ENCODE measurements at regions not wholly inside any gene's neighbourhood (a gene's known extent, or its start where the extent isn't known, plus 50 kb on each side); places are given as distances from the start of the nearest gene placed in this dataset.

DNA sequence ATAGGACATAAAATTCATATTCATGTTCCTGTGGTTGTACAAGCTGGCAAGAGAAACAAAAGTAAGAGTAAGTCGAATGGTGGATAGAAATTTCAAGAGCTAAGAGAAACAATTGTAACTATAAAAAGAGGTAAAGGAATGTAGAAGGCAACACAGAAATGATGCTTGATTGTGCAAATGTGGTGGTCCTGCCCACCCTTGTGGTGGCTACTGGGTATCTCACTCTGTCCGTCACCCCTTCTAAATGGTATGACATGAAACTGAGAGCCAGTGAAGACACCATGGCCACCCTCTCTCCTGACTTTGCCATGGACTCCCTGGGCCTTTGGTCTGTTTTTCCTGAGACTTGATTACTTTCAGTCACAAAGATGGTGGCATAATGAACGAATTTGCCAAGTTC is 925.9 kb upstream of the SLITRK6 start:
- Histone ChIP-seq H3K4me1 (no peaks in the 10 kb centered on the region), H3K4me3 (no peak overlapping the region), H3K27me3 (no peaks in the 10 kb centered on the region), H3K27ac (no peak overlapping the region), H3K36me3 (no peaks in the 10 kb centered on the region), H3K9me3 (no peaks in the 10 kb centered on the region)
- DNase-seq: no peak
- WGBS, 2 donors: 54 to 68% methylated on average over 3 of the region's 3 CpGs
- TF ChIP-seq POLR2A (IDR thresholded peaks at IDR 0.05) (no peak), CTCF (IDR thresholded peaks at IDR 0.05) (no peak), EP300 (IDR thresholded peaks at IDR 0.05) (no peak), POLR2AphosphoS5 (IDR thresholded peaks at IDR 0.05) (no peak)
- intact Hi-C loops (cut with DNase I): no loop called here

DNA sequence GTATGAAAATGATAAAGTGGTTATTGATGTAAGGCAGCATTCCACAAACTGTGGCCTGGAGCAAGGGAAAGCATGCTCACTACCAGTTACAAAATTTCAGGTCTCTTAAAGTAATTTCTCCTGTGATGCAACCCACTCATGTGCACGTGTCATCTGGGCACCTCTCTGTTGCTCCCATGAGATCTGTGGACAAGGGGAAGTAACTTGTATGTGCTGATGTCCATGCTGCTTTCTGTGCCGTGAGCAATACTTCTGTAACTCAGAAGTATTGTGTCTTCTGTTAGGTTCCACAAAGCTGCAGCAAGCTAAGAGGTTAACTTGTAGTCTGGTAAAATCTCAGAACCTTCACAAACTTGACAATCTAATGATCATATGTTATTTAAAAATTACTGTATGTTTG is 930.0 kb upstream of the SLITRK6 start:
- no peaks in the 10 kb centered on the region for H3K9me3 ChIP-seq
- DNase-seq: no peak
- H3K27ac ChIP-seq: no peak overlapping the region
- H3K4me3 ChIP-seq: no peak overlapping the region
- no peak for TF ChIP-seq CTCF (IDR thresholded peaks at IDR 0.05)
- no peak for TF ChIP-seq POLR2A (IDR thresholded peaks at IDR 0.05)
- no peak for TF ChIP-seq EP300 (IDR thresholded peaks at IDR 0.05)
- TF ChIP-seq POLR2AphosphoS5 (IDR thresholded peaks at IDR 0.05): no peak
- no peaks in the 10 kb centered on the region for H3K4me1 ChIP-seq
- no peaks in the 10 kb centered on the region for H3K36me3 ChIP-seq
- WGBS, 2 donors: 52 to 57% methylated on average over 2 of the region's 2 CpGs
- intact Hi-C loops (cut with DNase I): no loop called here
- H3K27me3 ChIP-seq: no peaks in the 10 kb centered on the region

- H3K4me3 ChIP-seq: no peak overlapping the region
Measured at GRCh38 chr13:86731987-86732386, 932.8 kb upstream of the SLITRK6 start.

GRCh38 chr13:86737334-86737932 is 933.7 kb upstream of the SLITRK5 start:
- Histone ChIP-seq H3K4me1 (no peaks in the 10 kb centered on the region), H3K4me3 (no peak overlapping the region), H3K27me3 (no peaks in the 10 kb centered on the region), H3K36me3 (no peaks in the 10 kb centered on the region), H3K9me3 (no peaks in the 10 kb centered on the region), H3K27ac (no peak overlapping the region)
- intact Hi-C loops (cut with DNase I): no loop called here
- WGBS, 2 donors: 44 to 69% methylated on average over 1 of the region's 1 CpG
- DNase-seq: no peak
- TF ChIP-seq CTCF (IDR thresholded peaks at IDR 0.05) (no peak), EP300 (IDR thresholded peaks at IDR 0.05) (no peak), POLR2A (IDR thresholded peaks at IDR 0.05) (no peak), POLR2AphosphoS5 (IDR thresholded peaks at IDR 0.05) (no peak)

More at GRCh38 chr13:86731987-86732386, 932.8 kb upstream of the SLITRK6 start:
- Histone ChIP-seq H3K27me3 (no peaks in the 10 kb centered on the region), H3K4me1 (no peaks in the 10 kb centered on the region), H3K36me3 (no peaks in the 10 kb centered on the region), H3K27ac (no peak overlapping the region), H3K9me3 (no peaks in the 10 kb centered on the region)
- no peak for DNase-seq
- TF ChIP-seq POLR2AphosphoS5 (IDR thresholded peaks at IDR 0.05) (no peak), CTCF (IDR thresholded peaks at IDR 0.05) (no peak), POLR2A (IDR thresholded peaks at IDR 0.05) (no peak), EP300 (IDR thresholded peaks at IDR 0.05) (no peak)
- intact Hi-C loops (cut with DNase I): no loop called here
- 96% methylated on average over 1 of the region's 1 CpG for WGBS, 2 donors

DNA sequence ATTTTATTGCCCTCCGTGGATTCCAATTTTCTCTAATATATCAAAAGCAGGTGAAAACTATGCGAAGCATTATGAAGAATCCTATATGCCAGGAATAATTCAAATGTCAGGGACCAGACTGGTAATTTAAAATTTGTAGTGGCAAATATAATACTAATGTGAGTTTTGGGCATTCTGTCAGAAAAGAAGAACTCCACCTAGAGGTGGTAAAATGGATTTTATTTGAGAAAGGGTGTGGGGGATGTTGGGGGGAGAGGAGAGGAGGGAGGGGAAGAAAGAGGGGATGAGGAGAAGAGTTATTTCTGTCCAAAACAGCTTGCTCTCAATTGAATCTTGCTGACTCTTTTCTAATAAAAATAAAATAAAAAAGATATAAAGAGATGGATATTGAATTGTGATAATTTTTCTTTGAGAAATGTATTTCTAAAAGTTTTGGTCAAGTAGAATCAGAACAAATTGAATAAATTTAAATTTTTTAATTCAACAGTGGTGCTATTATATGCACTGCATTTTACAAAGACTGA is 929.3 kb upstream of the SLITRK5 start:
- no peak for TF ChIP-seq POLR2A (IDR thresholded peaks at IDR 0.05)
- no peak for TF ChIP-seq CTCF (IDR thresholded peaks at IDR 0.05)
- TF ChIP-seq POLR2AphosphoS5 (IDR thresholded peaks at IDR 0.05): no peak
- no peak for TF ChIP-seq EP300 (IDR thresholded peaks at IDR 0.05)
- intact Hi-C loops (cut with DNase I): no loop called here
- no peak overlapping the region for H3K4me3 ChIP-seq

More for the DNA sequence above, 929.3 kb upstream of the SLITRK5 start:
- no peaks in the 10 kb centered on the region for H3K27me3 ChIP-seq
- no peak for DNase-seq
- no peaks in the 10 kb centered on the region for H3K9me3 ChIP-seq
- WGBS, 2 donors: 53 to 60% methylated on average over 2 of the region's 2 CpGs
- H3K36me3 ChIP-seq: no peaks in the 10 kb centered on the region
- H3K4me1 ChIP-seq: no peaks in the 10 kb centered on the region
- H3K27ac ChIP-seq: no peak overlapping the region

All from sigmoid colon (tissue), 6 donors.